GM19397 (cell line): ENCODE measurements at regions not wholly inside any gene's neighbourhood (a gene's known extent, or its start where the extent isn't known, plus 50 kb on each side); places are given as distances from the start of the nearest gene placed in this dataset.

ENCODE experiments used
- ATAC-seq: cut with Tn5 transposase; IDR thresholded peaks from one replicate; pipeline ENCODE4 v1.9.1; 2021; ENCODE audit warnings: mild to moderate bottlenecking, moderate library complexity; ENCODE audit not compliant: unreplicated experiment

DNA sequence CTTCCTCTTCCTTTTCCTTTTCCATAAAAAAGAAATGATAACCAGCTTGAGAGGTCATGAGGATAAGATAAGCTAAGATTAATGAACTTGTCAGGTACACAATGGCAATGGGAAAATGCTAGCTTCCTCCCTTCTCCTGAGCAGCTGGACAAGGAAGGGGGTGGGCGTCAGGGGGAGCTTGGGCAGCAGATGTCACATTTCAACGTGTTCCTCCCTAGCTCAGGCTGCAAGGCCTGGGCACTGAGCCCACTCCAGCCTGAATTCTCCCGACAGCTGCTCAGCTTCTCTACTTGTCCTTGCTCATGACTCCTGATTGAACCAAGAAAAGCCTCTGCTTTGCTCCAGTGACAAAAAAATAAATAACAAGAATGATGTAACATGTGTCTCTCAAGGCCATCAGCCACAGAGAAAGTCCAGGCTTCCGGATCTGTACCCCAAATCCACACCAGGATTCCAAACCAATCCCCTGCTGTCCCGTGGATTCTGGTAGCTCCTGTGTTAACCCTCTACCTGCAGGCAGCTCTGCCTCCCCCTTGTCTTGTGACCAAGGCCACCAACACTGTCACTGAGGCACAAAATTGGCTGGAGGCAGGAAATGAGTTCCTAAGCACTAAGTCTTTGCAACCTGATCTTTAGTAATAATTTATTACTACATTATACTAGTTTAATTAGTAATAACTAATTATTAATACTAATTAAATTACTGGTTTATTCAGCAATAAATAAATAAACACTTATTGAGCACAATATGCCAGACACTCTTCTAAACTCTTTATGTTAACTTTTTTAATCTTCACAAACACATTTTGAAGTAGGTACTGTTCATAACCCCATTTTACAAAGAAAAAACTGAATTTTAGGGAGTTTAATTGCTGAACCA lies 146.5 kb downstream of the CCDC34 start:
- no peak for ATAC-seq

DNA sequence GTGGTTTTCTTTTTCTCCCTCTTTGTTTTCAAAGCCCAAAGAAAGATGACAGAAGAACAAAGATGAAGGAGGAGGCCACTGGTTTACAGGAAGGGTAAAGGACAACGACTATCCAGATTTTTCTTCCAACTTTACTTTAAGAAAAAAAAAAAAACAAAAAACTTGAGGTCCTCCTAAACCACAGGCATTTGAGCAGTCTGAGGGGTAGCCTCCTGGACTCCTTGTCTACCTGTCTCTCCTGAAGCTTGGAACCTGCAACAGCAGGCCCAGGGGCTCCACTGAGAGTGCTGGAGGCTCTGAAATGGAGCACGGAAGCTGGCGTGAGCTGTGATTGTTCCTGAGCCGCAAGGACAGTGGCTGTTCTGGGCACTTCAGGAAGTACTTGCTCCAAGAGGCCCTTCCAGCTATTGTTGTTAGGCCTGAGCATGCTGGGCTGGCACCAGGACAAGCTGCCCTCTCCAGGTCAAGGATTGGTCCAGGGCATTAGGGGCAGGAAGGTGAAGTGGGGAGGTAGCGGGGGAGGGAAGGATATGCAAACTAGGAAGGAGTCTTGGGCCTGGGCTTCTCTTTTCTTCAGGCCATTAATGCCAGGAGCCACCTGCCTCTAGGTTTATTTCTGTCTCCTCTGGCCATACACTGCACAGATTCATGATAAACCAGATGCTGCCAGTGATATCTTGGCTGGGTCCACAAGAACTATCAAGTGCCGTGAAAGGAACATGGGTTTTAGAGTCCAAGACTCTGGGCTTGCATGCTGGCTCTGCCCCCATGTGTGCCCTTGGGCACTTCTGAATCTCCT lies 147.3 kb downstream of the CCDC34 start:
- no peak for ATAC-seq

DNA sequence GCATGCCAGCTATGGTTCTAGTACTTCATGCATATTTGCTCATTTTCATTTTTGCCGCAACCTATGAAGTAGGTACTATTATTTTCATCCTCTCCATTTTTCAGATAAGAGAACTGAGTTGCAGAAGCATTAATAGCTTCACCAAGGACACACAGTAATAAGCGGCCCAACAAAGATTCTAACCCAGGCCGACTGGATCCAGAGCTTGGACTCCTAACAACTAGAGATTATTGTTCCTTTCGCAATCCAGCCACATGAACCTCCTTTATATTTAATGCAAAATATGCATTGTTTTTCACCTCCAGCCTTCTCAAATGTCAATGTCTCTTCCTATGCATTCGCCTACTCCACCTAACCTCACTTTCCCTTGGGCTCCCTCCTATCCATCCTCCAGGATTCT lies 148.3 kb downstream of the CCDC34 start:
- no peak for ATAC-seq

DNA sequence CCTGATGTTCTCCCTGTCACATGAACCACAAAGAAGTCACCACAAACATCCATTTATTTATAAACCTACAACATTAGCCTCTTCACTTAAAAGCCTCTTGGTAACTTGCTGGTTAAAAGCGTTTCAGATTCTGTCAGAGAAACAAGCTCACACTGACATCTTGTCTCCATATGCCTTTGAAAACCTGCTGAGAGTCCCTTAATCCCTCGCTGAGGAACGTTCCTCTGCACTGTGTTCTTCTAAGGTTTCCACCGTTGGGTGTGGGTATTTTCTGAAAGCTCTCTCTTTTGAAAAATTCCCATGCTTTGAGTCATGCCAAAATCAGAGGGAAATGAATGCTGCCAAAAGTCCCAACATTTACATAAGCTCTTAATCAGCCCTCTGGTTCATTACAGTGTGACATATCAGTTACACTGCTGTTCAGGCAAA lies 149.8 kb downstream of the CCDC34 start:
- ATAC-seq: no peak

DNA sequence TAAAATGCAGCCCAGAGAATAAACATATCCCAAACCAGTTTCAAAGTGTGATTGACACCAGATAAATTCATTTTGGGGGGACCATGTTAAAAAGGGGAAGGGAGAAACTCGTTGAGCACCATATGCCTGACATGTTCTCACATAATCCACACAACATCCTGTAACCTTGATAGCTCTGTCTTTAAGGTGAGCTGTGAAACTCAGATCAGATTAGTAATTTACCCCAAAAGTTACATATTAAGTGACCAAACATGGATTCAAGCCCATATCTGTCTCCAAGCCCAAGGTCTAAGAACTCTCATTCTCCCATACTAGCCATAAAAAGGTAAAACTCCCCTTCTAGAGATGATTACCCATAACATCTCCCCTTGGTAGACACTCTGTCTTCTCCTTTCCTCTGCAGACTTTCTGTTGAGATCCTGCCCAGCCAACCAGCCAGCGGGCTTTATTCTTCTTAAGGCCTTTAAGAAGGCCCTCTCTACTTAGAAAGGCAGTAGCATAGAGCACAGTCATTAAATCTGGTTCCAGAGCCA lies 150.7 kb downstream of the CCDC34 start:
- peak; percentile 38 for ATAC-seq

DNA sequence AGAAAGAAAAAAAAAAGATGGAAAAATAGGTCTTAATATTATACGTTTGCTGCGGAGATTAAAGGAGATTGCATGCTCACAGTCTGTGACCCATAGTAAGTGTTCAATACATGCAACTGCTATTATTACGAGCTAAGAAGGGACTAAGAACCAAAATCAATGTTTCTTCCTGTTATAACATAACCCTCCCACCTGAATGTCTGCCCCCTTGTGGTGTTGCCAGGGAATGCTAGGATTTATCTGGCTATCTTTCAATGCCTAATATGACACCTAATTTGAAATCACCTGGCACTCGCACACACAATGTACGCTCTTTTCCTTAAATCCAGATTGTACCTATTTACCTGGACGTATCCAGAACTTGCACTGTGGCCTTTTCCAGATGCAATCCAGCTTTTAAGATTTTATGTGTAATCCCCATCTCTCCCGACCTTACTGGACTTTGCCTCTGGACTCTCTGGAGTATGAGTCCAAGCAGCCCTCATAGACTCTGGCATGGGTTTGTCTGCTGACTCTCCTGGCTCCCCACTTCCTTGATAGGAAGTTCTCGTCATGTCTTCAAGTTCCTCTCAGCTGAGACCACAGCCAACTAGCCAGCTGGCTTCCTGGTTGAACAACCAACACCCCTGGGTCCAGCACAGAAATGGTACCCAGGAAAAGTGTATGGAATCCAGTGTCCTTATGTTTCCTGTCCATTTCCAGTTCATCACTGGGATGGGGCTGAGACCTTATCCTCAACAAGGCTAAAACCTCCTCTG lies 151.5 kb downstream of the CCDC34 start:
- ATAC-seq: no peak

DNA sequence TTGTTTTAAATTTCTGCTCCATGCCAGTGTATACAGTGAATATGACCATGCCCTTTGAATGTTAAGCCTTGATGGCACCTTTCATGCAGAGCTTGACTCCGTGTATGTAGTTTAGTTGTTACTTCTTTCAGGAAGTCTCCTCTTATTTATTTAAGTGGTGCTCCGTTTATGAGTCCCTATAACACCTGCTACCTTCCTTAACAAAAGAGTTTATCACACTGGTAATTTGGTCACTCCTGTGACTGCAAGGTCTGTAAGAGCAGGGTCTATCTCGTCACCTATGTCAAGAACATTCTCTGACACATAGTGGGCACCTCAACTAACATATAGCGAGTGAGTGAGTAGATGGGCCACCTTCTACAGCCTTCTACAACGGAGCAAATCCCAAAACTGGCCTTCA lies 152.5 kb downstream of the CCDC34 start:
- ATAC-seq: no peak

DNA sequence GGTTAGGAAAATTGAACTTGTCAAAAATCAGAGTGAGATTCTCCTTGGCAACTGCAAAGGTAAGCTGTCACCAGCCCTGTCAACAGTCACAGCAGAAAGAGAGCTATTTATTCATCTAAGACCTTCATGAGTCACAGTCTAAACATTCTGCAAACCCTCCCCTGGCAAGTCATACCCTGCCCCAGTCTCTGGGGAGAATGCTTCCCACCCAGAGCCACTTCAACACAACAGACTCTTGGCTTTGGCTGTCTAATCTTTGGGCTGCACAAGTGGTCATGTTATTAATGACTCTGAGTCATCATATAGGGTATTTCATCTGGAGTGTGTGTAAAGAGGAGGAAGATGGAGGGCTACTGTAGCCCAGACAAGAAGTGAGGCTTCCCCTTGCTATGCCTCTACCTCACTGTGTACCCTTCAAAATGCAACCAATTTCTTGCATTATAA lies 153.4 kb downstream of the CCDC34 start:
- ATAC-seq: peak; percentile 39

DNA sequence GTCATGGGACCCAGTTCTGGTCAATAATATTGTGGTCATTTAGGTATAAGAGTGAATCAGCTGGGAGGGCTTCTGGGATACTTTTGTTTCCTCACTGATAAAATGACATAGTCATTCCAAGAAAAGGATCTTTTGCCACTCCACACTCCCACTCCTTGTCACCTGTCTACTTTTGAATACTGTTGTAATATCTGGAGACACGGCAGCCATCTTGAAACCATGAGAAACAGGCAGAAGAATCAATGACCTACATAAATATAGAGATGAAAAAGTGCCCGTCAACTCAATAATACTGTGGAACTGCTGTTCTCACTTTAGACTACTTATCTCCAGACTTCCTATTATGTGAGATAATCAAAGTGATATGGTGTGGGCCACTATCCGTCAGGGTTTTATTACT lies 154.2 kb downstream of the CCDC34 start:
- no peak for ATAC-seq

DNA sequence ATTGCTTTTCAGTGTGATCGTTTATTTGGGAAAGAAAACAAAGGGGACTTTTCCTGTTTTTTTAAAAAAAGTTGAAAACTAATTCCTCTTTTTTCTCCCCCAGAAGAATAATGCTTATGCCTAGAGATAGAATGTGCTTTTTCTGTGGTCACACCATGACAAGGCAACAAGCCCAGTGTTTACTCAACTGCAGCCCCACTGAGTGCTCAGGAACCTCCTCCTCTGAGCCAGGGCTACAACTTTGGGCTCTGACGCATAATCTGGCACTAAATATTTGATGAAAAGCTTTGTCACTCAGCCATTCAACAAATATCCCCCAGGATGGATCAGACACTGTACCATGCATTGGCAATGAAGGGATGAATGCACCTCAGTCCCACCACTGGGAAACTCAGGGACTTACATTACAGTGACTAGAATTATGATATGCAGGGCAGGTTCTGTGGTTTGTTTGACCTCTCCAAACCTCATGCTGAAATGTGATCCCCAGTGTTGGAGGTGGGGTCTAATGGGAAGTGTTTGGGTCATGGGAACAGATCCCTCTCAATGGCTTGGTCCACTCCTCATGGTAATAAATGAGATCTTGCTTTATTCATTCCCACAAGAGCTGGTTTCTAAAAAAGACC lies 155.9 kb downstream of the CCDC34 start:
- ATAC-seq: no peak

DNA sequence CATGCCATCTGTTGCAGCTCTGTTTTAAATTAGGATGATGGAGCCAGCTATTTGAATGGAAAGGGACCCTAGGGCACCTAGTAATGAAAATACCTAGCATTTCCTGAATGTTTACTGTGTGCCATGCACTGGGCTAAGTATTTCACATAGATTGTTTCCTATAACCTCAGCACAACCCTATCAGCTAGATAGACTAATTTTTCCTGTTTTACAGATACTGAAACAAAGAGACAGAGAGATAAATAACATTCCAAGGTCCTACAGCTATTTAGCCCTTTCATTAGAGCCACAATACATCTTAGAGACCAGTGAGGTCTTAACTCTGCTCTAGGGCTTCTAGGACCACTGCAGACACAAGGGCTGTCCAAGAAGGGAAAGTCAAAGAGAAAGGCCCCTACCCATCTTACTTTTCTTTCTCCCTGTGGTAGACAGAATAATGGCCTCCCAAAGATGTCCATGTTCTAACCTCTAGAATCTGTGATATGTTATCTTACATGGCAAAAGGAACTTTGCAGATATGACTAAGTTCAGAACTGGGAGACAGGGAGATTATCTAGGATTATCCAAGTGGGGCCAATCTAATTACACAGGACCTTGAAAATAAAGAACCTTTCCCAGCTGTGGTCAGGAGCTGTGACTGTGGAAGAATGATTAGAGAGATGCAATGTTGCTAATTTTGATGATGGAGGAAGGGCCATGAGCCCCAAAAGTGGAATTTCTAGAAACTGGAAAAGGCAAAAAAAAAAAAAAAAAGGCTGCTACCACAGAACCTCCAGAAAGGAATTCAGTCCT lies 157.0 kb downstream of the CCDC34 start:
- no peak for ATAC-seq

DNA sequence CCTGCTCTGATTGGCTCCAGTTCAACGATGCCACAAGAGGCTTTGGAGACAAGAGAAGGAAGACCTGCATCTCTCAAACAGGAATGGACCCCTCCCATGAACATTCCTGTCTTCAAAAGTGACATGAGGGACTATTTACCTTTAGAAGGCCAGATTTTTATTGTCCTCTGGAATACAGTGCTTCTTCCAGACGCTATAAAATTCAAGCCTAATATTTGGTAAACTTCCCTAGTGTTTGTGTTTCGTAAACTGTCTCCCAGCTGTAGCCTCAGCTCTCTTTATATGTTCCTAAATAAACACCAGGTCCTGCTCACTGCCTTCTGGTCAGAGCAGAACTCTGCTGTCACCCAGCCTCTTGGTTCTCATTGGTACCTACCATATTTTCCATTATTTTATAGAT lies 157.8 kb downstream of the CCDC34 start:
- no peak for ATAC-seq

DNA sequence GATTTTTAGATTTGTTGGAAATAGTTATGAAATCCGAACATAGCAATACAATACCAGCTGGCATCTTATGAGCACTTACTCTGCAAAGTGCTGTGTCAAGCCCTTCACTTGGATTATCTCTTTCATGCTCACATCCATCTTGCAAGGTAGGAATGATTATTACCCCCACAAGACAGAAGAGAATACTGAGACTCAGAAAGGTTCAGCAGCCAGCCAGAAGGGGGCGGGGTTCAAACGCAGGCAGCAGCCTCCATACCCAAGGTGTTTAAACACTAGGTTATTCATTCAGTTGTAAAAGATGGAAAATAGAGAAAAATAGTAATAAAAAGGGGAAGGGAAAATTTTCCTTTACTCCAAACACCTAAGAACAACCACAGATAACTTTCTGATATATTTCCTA lies 158.5 kb downstream of the CCDC34 start:
- ATAC-seq: no peak

DNA sequence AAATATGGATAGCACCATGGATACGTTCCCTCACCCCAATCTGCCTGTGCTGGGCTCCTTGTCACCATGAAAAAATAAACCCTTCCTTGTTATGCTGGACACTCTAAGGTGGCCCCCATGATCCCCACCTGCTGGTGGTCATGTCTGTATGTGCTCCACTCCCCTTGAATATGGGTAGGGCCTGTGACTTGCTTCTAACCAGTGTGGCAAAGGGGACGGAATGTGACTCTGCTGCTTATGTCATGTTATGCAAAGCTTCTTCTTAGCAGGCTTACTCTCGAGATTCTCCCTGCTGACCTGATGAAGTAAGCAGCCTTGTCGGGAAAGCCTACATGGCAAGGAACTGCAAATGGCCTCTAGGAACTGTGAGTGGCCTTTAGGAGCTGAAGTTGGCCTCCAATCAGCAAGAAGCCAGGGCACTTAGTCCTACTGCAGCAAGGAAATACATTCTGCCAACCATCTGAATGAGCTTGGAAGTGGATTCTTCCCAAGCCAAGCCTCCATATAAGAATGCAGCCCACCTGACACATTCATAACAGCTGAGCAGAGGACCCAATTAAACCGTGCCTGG lies 159.9 kb downstream of the CCDC34 start:
- no peak for ATAC-seq

DNA sequence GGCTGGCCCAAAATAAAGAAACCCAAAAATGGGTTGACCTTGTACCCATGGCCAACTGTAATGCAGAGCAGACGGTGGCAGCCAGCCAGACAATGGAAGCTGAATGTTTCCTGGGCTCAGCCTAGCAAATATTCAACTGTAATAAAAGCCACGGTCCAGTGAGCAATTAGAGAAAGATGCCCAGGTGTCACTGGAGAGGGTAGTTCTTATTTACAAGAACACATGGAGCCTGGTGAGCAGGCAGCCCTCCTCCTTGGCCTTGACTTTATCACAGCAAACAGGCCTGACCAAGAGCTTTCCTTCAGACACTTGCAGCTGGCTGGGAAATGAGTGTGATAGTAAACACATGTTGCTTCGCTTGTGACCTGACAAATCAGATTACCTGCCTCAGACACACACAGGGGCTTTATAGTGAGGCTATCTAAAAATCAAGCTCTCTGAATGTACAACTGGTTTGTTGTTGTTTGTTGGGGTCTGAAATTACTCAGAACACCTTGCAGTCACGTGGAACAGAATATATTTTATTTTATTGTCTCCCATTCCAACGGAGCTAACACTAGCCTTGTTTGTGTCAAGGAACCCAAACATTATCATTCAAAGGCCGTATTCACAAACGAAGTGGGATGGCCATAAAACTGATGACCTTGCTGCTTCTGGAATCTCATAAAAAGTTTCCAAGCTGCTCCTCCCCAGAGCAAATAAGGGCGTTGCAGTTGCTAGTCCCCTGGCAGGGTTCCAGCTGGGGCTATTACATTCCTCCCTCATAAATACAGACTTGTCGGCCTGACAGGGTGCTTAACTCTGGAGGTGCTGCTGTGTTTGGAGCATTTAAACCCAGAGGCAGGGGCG lies 161.1 kb downstream of the BBOX1 start:
- no peak for ATAC-seq

DNA sequence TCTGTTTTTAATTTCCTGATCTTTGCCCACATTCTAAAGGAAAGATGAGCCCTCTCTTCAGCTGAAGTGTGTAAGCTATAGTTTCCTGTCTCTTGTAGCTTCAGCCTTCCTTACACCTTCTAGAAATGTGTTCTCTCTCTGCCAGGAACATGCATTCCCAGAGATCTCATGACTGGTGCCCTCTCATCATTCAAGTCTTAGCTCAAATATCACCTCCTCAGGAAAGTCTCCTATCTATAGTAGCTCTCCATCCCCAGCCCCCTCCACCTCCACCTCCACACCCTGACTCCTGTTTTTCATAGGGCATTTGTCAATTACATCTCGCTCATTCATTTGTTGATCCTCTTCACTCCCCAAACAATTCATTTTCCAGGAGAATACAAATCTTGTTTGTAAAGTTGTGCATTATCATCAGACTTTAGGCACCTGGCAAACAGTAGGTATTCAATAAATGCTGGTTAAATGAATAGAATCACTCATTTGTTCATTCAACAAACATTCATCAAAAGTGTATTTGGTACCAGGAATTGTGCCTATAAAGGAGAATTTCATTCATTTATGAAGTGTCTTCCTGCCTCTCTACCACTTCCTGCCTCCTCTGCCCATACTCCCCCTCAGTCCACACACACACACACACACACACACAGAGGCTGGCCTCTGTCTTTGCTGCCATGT lies 160.3 kb downstream of the BBOX1 start:
- ATAC-seq: no peak

DNA sequence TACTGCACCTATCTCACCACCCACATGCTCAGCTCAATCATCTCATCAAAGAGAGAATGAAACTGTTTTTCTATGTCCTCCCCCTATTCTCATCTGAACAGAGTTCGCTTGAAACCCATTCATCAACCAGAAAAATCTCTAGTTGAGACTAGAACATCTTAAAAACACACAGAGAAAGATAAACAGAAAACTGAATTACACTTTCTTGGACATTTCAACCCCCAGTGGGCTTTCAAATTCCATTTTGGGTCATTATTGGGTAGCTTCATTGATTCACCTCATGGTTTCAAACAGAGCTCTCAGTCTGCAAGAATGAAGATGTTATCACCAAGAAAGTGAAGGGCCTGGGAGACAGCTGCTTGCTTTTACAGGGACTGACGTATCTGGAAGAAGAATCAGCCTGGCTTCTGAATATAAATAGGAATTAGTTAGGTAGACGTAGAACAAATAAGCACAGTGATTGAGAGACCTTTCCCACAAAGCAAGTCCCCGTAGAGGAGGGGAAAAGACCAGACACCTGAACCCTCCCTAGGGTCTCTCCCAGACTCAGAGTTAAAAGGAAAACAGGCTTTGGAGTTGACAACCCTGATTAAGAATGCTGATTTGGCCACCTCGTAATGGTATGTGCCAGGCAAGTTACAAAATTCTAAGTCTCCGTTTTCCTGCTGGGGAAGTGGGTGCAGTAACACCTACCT lies 155.7 kb downstream of the BBOX1 start:
- ATAC-seq: no peak
